IPS-NIHi11 (cell line): ENCODE measurements at regions not wholly inside any gene's neighbourhood (a gene's known extent, or its start where the extent isn't known, plus 50 kb on each side); places are given as distances from the start of the nearest gene placed in this dataset.
"Not testable (repeated sequence)": the region's sequence is repeated elsewhere in the genome, so short reads cannot be mapped to it uniquely, and the experiment has no call there.

Experiments
- DNase-seq: peaks from one replicate; pipeline ENCODE4 v3.0.0; 2012; ENCODE audit warnings: mixed read lengths, low spot score

DNA sequence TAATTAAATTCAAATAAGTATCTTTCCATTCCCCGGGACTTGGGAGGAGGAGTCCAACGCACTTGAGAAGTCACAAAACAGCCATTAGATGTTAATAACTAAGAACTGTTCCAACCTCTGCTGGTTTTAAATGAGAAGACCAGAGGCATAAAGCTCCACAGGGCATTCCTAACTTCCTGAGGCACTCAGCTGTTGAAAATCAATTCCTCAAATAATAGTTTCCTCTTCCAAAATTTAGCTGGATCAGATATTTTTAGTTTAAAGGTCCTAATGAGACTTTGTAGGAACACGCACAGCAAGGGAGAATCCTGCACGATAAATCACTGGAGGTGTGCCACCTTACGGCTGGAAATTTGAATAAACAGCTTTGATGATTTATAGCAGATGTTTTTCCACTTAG is 504.3 kb upstream of the ZFP42 start:
- DNase-seq = no peak

DNA sequence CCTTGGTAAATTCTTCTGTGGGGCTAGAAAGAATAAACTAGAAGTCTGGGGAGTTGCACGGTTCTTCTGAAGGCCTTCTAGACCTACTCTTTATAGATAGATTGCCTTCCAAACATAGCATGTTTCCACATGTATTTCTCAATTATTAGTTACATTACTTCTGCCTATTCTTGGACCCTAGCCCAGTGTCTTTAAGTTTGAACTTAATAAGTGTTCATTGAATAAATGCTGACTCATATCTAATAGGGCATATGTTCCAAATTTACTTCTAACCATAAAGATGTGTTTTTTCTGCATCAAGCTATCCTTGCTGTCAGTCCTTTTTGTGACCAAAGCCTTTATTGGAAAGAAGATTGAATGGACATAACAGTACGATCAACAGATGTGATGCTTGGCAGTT is 503.6 kb upstream of the ZFP42 start:
- no peak for DNase-seq

DNA sequence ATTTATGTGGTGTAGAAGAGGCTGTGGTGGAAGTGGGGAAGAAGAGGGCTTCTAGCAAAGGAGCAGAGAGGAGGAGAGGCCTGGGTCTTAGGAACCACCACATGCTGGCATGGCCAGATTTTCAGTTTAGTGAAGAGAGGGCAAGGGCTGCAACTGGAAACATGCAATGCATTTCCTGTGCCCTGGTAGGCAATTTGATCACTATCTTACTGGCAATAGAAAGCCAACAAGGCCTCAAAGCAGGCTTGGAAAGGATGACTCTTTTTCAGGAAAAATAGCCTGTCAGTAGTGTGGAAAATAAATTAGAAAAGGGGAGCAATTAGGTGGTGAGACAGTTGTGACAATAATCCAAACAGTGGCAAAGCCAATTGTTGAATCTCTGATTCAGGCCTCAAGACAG is 501.9 kb upstream of the ZFP42 start:
- no peak for DNase-seq

DNA sequence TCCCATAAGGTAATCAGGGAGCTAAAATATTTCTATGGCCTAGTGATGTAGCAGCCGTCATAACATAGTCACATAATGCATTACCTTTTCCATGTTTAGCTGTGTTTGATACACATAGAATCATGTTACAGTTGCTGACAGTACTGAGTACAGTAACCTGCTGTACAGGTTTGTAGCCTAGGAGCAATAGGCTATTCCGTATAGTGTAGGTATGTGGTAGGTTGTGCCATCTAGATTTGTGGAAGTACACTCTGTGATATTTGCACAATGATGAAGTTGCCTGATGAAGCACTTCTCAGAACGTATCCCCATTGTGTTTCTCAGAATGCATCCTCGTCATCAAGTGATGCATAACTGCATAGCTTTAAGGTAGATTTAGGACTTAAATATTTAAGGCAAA is 495.6 kb upstream of the ZFP42 start:
- DNase-seq = no peak

DNA sequence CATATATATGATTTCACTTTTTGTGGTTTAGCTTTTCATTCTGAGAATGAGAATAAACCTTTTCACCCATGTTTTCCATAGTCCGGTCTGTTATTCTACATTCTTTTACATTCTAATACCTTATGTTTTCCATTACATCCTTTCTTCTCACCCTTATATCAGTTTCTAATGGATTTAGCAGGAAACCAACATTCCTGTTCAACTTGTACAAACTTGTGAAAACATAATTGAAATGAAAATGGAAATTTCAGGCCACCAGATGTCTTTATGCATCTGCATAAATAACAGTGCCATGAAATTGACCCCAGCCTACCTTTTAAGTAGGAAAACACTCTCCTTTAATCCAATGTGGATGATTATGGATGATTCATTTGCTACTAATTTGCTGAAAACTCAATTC is 494.8 kb upstream of the ZFP42 start:
- no peak for DNase-seq

DNA sequence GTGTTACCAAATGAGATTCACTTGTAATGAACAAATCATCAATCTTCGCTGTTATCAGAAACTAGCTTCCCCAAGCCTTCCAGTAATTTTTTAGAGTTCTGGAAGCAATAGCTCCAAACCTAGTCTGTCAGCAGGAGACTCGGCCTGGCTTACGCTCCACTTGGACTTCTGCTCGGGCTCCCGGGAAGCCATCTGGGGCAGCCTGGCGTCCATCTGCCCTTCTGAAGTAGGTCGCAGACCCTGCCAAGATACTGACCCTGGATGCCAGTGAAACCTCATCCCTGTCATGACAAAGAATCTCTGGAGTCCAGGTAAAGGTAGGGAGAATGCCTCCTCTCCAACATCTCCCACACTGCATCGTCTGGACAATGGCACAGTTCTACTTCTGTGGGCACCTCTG is 493.8 kb upstream of the ZFP42 start:
- no peak for DNase-seq

DNA sequence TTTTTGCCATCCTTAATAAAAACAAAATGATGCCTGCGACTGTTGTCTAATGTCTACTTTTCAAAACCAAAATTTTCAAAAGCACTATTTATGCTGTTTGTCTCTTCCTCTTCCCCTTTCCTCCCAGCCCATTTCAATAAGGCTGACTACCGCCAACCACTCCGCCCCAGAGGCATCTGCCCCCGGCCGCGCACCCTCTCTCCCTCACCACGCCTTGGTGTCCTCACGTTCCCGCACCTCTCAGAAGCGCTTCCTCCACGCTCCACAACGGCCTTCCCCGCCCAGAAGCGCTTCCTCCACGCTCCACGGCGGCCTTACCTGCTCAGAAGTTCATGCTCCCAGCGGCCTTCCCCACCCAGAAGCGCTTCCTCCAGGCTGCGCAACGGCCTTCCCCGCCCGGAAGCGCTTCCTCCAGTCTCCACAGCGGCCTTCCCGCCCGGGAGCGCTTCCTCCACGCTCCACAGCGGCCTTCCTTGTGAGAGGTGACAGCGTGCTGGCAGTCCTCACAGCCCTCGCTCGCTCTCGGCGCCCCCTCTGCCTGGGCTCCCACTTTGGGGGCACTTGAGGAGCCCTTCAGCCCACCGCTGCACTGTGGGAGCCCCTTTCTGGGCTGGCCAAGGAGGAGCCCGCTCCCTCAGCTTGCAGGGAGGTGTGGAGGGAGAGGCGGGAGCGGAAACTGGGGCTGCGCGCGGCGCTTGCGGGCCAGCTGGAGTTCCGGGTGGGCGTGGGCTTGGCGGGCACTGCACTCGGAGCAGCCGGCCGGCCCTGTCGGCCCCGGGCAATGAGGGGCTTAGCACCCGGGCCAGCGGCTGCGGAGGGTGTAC is 490.4 kb upstream of the ZFP42 start:
- no peak for DNase-seq

DNA sequence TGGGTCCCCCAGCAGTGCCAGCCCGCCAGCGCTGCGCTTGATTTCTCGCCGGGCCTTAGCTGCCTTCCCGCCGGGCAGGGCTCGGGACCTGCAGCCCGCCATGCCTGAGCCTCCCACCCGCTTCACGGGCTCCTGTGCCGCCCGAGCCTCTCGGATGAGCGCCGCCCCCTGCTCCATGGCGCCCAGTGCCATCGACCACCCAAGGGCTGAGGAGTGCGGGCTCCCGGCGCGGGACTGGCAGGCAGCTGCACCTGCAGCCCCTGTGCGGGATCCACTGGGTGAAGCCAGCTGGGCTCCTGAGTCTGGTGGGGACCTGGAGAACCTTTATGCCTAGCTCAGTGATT is 489.8 kb upstream of the ZFP42 start:
- DNase-seq = not testable (repeated sequence)

DNA sequence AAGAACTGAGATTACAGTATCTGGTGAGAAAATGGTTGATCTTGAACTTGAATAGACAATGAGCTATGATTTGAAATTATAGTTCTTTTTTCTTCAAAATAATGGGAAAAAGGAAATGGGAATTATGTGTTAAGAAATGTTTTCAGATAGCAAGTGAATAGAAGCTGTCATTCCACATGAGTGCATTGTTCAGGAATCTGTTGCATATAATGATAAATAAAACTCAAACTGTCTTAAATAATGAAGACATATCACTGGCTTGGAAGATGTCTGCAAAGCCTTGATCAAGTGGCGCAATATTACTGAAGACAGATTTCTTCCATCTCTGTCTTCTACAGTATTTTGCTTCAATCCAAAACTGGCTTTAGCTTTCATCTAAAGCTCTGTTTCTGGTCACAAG is 479.3 kb upstream of the ZFP42 start:
- DNase-seq = no peak

DNA sequence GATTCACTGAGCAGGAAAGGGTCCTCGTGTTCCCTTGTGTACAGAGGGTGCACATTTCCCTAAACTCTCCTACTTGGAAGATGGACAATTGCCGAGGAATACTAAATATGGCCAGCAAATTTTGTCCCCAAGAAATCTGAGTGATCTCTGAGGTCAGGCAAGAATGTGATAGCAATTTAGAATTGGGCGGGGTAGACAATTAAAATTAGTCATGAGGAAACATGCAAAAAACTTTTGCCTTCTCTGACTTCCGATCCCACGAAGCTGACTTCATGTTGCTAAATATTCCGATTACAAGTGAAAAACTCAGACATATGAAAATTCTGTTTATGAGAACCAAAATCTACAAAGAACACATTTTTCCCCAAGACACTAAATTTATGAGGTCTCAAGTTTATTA is 453.9 kb upstream of the ZFP42 start:
- DNase-seq = no peak

DNA sequence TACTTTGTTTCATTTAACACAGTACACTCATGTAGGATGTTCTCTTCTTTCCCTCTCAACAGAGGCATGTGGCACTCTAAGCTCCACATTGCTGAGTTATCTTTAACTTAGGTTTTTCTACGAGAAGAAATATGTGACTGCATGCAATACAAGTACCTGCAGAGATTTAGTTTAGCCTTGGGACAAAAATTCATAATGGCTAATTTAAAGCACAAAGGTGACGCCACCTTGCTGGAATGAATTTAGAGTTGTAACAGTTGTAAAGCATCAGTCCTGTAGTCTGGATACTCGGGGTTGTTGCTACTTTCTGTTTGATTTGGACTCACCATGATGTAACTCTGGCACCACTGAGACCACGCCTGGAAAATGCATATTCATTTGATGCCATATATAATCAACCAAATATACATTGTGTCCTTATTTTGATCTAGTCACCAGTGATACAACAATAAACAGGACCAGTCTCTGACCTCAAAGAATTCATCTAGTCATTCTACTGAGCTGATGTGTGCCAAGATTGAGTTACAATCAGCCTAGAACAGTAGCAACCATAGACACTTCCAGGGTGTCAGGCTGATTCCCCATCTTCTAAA is 451.0 kb upstream of the ZFP42 start:
- DNase-seq = no peak

DNA sequence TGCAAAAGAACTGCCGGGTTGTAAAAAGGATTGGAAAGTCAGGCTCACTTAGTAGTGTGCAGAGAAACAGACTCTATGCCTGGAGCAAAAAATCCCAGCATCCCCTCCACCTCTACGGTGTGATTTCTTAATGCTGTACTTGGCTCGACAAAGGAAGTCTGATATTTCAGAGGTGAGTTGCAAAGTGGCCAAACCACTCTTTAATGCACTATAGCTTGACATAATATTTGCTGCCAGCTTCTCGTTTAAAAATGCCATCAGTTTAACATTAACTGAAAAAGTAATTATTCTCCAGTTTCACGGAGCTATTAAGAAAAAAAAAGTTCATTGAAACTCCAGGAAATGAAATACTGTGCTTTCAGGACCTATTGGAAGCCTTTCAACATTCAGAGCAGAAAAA is 448.3 kb upstream of the ZFP42 start:
- no peak for DNase-seq

DNA sequence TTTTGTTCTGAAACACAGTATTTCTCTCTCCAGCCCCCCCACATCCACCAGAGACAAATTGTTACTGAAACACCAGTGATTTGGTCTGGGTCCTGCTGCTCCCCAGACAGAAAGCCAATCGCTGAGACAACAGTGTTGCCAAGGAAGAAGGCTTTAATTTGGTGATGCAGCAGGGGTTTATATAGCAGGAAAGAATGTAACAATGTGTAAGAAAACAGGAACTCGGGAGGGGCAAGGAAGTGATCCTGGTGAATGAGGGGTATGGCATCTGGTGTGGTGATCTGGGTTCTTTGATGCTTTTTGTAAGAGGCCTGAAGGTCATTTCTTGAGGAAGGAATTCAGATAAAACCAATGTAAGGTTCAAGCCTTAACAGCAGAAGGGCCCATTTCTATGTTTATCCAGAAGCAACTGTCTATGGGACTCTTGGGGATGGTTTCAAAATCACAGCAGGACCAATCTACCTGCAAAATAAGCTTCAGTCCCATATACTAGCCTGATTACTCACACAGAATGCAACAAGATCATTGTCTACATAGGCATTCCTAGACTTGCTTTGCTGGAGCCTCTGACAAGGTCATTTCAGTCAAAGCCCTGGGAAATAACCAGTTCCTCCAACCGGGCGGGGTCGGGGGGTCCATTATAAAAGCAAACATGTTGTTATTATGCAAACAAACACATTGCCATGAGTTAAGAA is 445.2 kb upstream of the ZFP42 start:
- no peak for DNase-seq

DNA sequence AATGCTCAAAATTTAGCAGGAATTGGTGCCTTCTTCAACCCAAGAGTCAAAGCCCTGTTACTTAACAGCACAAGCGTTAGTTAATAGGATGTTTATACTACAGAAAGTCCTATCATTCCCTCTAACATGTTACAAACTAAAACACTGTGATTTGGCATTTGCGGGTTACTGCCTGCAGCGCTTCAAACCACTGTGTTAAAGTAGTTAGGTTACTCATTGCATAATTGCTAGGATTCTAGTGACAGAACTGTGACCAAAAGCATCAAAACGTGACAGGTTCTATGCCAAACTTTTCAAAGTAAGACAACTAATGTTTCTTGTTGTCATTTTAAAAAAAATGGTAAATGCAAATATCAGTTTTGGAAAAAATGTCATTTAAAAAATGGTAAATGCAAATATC is 442.8 kb upstream of the ZFP42 start:
- DNase-seq = no peak

DNA sequence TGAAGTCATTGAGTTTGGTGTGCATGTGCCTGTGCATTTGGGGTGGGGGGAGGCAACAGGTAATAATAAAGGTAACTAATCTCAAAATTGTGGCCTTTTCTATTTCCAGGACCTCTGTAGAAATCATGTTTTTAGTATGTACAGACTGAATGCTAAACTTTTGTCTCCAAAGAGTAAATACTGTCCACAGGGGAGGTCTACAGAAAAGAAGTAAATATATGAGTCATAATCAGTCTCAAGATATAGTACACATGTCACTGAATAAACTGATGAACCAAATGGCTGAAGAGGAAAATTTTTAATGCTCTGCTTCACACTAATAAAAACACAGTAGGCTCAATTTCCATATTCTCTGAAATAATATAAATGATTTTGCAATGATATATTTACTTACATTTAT is 440.4 kb upstream of the ZFP42 start:
- DNase-seq = no peak

DNA sequence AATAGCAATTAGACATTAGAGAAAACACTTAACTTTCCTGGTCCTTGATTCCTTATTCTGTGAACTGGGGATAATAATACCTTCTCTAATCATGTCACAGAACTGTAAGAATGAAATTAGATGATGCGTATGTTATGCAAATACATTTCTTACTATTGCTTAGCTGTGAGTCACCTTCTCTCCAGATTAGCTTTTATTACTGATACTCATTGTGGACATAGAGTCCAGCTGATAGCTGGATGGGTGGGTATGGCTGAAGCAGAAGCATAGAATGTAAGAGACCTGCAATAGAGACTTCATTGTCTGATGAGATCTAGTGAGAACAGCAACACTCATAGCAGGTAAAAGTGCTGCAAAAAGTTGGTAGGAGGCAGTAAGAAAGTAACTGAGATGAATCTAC is 437.2 kb upstream of the ZFP42 start:
- no peak for DNase-seq

DNA sequence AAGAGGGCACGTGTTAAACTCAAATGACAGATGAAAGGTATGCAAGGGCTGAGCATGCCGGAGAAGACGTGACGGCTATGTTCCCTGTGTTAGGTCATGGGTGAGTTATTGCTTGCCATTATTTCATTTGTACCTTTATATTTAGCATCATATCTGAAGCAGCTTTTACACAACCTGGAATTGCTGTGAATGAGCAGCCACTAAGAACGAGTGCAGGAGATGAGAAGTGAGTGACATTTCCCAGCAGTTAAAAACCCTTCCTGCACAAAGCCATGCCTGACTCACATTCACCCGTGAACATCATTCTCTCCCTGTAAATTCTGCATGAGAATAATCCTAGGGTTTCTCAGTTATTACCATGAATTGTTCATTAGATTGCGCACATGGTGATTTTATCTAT is 433.2 kb upstream of the ZFP42 start:
- DNase-seq = no peak

DNA sequence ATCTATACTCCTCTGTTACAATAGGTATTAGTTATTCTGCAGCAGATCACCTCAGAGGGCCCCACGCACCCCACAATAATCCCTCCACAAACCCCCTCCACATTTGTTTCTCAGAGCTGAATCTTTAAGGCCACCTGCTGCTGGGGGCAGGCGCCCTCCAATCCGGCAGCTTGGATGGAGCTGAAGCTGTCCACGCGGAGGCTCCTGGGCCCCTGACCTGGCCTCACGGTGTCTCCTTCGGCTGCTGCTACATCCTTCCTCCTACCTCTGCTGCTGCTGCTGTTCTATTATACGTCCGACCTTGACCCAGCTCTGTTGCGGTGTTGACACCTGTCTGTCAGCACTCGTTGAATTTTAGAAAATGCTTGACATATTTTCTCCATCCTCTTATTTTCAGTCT is 430.2 kb upstream of the ZFP42 start:
- DNase-seq = peak; percentile 17

DNA sequence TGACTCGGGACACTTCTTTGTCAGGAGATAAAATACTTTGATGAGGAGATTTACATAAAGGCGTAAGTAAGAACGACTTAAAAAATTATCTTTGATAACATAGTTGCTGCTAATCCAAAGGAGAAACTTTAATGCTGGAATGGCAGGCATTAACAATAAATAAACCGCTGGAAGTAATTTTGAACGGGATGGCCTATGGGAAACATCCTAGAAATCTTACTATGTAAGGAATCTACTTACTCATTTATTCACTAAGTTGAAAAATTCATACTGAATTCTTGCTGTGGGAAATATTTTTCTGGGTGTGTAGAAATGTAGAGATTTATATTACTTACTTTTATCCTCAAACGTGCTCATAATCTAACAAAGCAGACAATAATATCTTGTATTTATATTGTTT is 425.7 kb upstream of the ZFP42 start:
- DNase-seq = no peak

DNA sequence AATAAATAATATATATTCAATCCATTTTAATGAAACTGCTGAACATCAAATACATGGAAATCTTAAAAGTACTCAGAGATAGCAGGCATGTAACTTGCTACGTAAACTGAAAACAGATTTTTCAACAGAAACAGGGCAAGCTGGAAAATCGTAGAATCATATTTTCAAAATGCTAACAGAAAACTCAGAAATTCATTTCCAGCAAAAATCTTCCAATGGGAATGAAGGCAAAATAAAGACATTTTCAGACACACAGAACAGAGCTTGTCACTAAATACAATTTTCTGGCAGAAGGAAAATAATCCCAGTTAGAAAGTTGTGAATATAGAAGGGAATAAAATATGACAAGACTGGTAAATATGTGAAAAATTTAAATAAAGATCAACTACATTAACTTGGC is 419.9 kb upstream of the ZFP42 start:
- DNase-seq = no peak

DNA sequence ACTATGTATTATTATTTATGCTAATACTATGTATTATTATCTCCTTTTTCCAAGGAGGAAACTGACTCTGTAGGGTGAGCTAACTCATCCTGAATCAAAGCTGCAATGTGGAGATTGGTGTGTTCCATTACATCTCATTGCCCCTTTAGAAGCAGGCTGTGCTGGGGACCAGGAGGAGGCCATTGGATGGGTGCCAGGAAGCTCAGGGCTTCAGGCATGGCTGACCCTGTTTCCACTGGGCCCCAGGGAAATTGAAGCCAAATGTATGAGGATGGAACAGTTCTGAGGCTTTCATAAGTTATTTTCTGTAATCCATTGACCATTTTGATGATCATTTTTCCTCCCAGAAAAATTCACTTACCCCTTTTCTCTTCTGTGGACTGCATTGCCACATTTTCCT is 418.8 kb upstream of the ZFP42 start:
- DNase-seq = no peak

DNA sequence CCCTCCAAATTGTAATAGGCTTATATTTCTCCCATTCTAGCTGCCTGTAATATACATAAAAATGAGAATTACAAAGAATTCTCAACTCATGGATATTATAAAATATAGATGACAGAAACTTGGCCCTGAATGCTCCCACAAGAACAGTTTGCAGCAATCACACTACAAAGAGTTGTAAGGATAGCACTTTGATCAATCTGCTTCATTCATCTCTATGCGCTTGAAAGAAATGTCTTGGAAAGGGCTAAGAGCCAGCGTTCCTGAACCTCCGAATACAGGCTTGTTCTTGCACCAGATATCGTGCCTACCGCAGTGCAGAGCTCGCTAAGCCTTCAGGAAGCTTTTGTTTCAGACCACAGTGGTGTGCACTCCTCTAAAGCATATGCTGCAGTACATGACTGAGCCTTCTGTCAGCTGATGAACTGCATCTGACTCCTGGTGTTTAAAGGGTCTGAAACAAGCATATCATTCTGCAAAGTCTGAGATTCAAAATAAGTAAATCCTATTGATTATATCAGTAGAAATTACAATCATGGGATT is 417.6 kb upstream of the ZFP42 start:
- no peak for DNase-seq

DNA sequence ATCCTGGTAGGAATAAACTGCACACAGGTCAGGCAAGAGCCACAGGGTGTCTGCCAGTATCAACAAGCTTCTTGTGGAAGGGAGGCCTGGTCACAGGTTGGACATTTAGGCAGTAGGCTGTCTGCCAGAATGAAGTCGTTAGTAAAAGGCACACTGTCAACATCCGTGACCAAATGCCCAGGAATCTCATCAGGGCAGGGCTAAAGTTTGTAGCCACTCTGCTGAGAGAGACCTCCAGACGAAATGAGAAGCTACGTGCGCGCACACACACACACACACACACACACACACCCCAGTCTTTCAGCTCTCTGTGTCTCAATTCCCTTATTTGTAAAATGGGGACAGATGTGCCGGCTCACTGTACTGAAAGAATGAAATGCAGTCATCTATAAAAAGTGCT is 408.7 kb upstream of the ZFP42 start:
- DNase-seq = no peak
